Stimulated activated CD8-positive, alpha-beta memory T cell treated with anti-CD3 and anti-CD28 coated beads, Interleukin-12 subunit alpha, Interleukin-12 subunit beta, amount 100 ng/mL, for 4 hours (primary cell): ENCODE measurements at regions not wholly inside any gene's neighbourhood (a gene's known extent, or its start where the extent isn't known, plus 50 kb on each side); places are given as distances from the start of the nearest gene placed in this dataset.
"Not testable (repeated sequence)": the region's sequence is repeated elsewhere in the genome, so short reads cannot be mapped to it uniquely, and the experiment has no call there.

Source experiments
- DNase-seq: peaks from one replicate; pipeline ENCODE4 v3.0.0-alpha.2; 2020; ENCODE audit warnings: low read depth

DNA sequence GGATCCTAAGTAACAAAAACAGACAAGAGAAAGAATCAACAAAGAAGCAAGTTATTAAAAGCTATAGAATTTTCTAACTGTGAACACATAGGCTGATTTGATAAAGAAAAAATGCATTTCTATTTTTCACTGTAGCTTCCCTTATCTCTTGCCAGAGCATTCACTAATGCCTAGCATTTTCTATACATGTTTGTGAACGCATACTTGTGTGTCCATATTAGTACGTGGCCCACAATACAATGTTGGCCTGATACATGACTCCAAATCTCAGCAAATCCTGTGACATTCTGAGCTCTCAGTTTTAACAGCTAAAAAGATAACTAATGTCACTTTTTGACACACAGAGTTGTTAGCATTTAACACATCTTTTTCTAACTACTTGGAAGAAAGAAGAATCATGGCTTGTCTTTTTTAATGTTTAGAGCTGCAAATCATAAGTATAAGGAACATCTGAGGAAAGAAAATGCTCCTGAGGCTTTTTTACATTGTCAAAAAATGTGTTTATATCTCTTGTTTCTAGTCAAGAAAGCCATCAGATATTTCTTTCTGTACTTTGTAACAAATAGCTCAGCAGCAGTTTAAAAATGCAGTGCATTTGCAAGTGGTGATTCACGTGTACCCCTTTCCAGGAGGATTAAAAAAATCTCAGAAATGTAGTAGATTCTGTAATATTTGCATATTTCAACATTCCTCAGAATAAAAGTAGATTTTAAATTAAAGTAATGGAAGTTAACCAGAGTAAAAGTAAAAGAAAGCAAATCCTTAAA is 1646.8 kb upstream of the TMEFF2 start:
- DNase-seq, result no peak

DNA sequence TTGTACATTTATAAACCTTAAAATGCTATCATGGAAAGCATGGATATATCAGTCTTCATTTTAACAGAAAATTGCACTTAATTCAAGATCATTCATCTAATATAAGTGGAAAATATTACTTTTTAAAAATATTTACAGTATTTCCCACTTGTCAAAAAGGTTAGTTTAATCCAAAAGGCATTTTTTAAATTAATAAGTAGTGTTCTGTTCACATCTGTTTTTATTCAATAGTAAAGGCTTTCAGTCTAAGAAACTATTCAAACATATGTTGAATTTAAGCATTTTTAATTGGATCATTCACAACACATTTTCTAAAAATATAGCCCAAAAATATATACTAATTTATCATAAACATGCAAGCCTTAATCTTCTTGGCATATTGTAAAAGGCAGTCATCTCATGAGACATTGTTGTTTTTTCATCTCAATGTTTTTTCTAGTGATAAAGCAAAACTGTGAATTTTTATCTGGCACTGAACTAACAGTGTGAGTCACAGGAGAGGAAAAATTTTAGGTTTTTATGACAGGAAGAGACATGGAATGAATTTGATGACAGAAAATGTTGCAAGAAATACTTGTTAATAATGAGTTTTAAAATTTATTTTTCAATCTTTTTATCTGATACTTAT is 1642.5 kb upstream of the TMEFF2 start:
- DNase-seq, result no peak

DNA sequence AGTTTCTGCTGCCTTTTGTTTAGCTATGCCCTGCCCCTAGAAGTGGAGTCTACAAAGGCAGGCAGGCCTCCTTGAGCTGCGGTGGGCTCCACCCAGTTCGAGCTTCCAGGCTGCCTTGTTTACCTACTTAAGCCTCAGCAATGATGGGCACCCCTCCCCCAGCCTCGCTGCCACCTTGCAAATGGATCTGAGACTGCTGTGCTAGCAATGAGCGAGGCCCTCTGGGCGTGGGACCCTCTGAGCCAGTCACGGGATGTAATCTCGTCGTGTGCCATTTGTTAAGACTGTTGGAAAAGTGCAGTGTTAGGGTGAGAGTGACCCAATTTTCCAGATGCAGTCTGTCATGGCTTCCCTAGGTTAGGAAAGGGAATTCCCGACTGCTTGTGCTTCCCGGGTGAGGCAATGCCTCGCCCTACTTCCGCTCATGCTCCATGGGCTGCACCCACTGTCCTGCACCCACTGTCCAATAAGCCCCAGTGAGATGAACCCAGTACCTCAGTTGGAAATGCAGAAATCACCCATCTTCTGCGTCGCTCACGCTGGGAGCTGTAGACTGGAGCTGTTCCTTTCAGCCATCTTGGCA is 1641.8 kb upstream of the TMEFF2 start:
- DNase-seq, result not testable (repeated sequence)

DNA sequence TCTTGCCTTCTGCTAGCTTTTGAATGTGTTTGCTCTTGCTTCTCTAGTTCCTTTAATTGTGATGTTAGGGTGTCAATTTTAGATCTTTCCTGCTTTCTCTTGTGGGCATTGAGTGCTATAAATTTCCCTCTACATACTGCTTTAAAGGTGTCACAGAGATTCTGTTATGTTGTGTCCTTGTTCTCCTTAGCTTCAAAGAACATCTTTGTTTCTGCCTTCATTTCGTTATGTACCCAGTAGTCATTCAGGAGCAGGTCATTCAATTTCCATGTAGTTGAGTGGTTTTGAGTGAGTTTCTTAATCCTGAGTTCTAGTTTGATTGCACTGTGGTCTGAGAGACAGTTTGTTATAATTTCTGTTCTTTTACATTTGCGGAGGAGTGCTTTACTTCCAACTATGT is 1639.2 kb upstream of the TMEFF2 start:
- not testable (repeated sequence) for DNase-seq

DNA sequence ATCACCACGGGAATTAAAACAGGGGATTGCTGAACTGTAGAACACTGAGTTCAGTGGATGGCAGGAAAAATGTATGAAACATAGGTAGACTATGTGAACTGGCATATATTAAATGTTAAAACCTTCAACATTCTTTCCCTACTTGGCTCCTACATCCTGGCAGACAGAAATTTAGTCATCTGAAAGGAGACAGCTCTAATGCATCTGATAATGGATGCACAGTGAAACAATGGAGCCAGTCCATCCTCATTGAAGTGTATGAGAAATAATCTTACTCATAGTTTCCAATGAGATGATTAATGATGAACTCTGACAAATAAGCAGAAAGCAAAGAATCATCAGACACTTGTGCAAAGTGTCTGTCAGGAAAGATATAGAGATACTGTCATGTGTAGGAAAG is 1629.7 kb upstream of the TMEFF2 start:
- DNase-seq, result no peak

DNA sequence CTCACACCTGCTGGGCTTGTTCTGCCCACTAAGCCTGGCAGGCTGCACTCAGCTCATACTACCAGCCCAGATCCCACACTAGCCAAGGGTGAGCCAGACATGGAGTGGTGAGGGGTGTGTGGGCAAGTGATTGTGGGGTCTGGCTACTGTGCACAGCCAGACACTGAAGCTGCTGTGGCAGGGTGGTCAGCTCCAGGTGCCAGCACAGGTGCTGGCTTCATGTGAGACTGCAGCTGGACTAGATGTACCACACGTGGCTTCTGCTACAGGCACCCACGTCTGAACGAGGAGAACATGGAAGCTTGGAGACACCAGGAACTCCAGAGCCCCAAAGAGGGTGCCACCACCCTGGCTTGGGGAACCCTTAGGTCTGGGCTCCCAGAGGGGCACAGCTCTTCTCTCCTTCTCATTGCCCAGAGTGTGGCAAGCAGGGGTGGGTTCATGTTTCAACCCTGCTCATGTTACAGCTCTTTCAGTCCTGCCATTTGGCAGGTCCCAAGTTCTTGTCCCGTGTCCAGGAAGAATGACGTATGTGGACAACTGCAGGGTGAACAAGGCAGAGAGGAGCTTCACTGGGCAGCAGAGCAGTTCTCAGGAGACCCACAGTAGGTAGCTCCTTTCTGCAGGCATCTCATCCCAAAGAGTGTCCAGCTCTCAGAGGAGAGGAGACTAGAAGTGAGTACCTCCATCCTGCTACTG is 1624.2 kb upstream of the TMEFF2 start:
- DNase-seq, result no peak

DNA sequence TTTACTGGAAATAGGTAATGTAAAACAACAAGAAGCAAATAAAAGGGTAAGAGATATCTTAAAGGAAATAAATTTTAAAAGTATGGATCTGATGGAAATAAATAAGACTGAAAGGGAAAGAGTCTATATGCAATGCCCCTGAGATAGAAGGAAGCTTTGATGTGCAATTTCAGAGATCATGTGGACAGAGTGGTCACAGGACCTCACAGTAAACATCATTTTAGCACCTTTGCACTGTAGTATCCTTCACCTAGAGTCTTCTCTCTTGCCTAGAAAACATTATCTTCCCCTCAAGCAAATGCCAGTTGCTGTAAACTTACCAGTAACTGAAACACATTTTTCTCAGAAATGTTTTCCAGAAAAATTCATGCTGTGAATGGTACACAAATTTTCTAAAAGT is 1621.3 kb upstream of the TMEFF2 start:
- DNase-seq, result no peak

DNA sequence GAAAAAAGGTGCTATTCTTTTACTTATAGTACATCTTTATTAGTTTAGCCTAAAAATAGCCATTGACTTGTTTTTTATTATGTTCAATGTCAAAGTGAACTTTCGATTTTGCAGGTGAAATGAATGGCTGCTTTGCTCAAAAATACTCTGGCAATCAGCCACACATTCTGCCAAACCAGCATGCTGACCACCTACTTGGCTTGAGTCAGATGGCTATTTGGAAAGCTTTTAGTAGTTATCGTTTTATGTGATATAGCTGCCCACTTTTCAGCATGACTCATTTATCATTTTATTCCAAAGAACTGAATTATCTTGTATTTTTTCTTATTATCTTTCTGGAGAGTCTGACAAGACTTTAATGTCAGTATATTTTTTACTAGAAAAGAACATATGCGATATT is 1615.8 kb upstream of the TMEFF2 start:
- no peak for DNase-seq

DNA sequence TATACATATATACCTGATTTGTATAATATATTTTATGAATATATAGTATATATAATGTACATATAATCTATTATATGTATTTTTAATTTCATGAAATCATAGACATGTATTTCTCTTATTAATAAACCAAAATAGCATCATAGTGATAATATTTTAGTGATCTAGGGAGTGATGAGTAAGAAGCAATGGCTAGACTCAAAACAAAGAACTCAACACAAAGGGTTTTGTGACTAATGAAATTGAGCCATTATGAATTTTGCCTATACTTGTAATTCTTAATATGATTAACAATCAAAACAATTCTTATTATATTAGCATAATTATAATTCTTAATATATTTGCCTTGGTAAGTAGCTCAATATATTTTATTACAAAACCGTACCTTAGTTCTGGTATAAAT is 1614.1 kb upstream of the TMEFF2 start:
- no peak for DNase-seq

DNA sequence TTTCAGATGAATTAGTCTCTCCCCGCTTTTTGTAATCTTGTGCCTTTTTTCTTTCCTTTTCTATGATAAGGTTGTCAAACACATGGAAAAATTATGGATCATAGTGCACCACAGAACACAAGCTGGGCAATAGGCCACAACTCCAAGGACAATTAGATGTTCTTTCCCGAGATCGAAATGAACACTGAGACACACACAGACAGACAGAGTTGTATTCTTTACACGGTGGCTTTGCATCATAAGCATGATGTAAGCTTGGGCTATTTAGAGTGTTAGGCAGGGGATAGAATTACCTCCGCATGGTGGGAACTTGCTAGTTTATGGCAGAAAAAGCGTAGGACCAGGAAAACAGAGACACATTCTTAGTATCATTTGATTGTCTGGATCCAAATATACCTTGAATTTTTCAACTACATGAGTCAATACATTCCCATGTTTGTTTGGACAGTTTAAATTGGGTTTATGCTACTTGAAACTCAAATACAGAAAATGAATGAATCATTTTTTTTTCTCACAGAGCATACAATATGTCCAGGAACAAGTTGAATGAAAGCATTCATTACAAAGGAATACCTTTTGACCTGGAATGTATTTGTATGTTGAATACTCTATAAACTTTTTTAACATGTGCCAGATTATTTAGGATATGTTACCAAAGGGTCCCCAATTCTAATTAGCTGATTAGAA is 1611.5 kb upstream of the TMEFF2 start:
- no peak for DNase-seq

DNA sequence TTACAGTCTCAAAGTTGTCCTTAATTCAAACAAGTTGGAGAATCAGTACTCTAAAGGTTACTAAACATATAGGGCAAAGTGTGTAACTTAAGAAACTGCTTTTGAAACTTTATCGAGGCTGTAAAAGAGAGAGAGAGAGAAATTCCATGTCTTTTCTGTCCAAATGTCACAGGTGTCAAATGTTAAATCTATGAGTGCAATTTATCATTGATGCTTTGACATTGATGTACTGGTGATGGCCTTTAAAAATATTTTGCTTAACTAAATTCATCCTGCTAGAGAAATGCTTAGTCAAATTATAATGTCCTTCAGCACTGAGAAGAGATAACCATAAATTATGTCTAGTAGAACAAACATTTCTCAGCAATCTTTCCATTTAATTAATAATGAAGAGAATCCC is 1602.1 kb upstream of the TMEFF2 start:
- no peak for DNase-seq

DNA sequence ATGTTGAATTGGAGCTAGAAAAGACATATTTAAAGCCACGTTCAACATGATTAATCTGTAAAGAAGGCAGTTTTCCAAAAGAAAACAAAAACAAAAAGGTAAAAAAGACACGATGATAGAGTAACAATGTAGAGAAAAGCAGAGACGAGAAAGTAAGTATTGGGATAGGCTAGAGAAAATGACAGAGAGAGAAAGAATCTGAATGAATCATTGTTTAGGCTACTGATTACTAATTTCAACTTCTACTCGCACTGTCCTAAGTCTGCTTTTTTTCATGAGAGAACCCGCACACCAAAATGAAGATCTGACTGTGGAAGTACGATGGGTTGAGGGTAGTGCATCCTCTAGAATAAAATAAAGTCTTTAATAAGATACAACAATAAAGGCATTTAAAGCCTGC is 1599.2 kb upstream of the TMEFF2 start:
- no peak for DNase-seq

DNA sequence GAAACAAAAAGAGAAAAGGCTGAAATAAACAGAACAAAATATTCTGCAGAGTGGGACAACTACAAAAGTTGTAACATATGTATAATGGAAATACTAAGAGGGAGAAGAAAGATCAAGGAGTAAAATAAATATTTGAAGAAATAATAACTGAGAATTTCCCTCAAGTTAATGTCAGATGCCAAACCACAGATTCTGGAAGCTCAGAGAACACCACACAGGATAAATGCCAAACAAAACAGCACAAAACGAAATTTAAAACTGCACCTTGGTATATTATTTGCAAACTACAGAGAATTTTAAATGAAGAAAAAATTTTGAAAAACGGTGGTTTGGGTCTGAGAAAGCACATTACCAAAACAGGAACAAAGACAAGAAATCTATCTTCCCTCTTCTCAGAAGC is 1588.9 kb upstream of the TMEFF2 start:
- no peak for DNase-seq

DNA sequence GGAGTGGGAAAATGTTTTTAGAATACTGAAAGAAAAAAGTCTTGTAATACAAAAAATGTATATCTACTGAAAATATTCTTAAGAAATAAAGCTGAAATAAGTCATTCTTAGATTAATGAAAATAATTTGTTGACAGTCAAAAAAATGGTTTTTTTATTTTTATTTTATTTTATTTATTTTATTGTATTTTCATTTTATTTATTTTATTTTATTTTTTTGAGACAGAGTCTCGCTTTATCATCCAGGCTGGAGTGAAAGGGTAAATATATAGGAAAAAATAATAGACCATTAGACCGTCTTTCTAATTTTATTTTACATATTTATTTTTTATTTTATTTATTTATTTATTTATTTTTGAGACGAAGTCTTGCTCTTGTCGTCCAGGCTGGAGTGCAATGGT is 1583.6 kb upstream of the TMEFF2 start:
- no peak for DNase-seq

DNA sequence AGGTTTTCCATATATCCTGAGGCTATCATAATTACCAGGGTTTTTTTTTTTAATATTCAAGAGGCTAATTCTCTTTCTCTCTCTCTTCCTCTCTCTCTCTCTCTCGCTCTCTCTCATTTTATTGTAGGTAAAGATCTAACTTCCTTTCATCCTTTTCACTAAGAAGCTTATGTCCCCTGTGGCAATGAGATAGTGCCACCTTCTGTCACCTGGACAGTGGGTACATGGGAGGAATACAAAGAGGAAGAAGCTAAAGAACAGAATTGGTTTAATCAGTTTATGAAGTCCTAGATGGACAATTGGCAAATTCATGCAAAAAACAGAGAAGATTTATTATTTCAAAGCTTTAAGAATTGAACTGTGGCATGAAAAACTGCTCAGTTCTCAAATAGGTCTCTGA is 1582.3 kb upstream of the TMEFF2 start:
- DNase-seq, result no peak

DNA sequence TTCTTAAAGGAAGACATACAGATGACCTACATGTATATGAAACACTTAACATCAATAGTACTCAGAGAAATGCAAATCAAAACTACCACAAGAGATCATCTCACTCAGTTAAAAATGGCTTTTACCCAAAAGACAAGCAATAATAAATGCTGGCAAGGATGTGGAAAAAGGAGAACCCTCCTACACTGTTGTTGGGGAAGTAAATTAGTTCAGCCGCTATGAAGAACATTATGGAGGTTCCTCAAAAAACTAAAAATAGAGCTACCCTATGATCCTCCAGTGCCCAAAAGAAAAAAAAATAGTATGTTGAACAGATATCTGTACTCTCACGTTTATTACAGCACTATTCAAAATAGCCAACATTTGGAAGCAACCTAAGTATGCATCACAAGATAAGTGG is 1579.4 kb upstream of the TMEFF2 start:
- no peak for DNase-seq

DNA sequence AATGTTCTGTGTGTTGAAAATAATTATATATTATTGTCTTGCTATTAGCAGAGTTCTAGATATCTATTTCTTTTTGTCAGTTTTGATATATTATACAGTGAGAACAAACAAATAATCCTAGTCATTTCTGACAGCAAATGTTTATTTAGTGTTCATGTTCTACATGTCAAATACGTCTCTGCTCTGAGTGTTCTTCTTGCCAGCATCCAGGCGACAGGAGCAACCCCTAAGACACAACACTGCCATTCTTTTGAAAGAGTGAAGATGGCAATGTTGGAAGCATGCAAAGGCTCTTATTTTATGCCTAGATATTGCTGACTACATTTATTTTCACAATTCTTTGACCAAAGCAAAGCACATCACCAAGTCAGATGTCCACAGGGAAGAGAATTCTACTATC is 1556.6 kb upstream of the TMEFF2 start:
- DNase-seq, result no peak

DNA sequence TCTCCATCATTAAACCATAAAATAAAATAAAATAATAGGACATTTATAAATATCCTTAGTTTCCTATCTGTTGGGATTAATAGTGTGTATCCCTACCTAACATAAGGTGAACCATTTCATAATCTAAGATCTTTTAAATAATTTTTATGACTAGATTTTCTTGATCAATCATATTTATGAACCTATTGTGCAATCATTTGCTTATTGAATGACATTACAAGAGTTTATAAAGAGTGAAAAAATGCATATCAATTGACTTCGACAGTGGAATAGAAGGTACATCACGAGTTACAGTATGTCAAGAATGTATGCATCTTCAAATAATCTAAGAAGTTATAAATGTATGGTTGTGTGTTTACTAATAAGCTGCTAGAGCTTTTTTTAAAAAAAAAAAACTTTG is 1554.8 kb upstream of the TMEFF2 start:
- no peak for DNase-seq

DNA sequence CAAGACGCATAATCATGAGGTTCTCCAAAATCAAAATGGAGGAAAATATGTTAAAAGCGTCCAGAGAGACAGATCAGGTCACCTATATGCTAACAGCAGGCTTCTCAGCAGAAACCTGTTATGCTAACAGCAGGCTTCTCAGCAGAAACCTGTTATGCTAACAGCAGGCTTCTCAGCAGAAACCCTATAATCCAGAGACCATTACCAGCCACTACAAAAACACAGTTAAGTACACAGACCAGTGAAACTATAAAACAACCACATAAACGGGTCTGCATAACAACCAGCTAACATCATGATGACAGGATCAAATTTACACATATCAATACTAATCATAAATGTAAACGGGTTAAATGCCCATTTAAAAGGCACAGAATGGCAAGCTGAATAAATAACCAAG is 1548.4 kb upstream of the TMEFF2 start:
- DNase-seq, result no peak

DNA sequence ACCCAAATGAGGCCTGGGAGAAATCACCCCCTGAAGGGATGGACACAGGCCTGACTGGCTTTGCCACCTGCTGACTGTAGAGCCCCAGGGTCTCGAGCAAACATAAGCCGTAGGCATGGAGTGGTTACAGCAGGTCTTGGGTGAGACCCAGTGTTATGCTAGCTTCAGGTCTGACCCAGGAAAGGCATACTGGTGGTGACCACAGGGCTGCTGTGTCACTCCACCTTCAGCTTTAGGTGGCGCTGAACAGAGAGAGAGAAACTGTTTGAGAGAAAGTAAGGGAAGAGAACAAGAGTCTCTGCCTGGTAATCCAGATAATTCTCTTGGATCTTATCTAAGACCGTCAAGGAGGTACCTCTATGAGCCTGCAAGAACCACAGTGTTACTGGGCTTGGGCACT is 1544.2 kb upstream of the TMEFF2 start:
- DNase-seq, result no peak

DNA sequence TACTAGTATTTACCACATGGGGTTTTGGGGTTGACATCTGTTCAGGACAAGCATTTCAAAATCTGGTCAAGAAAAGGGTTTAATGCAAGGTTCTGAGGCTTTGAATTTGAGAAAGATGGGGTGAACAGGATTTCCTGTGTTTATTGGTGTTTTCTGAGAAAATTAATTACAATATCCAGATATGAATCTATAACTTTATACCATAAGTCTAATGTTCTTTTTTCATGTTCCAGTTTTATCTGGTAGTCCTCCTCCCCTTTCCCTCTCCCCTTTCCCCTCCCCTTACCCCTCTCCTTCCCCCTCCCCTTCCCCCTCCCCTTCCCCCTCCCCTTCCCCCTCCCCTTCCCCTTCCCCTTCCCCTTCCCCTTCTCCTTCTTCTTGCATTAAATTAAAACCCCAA is 1518.2 kb upstream of the TMEFF2 start:
- DNase-seq, result no peak

DNA sequence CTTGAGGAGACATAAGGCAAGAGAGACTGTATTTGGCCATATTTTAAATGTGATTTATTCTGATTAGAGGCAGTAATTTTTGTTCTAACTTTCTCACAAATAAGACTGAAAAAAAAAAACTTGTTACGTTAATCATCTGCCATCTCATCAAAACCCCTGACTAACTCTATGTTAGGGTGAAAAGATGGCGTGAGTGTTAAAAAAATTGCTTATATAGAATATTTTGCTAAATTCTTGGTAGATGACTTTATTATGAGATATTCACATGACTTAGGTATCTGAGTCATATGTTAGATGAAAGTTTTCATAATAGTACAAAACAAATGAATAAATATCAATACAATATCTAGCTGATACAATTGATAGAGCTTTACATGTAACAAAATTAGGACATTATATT is 1508.7 kb upstream of the TMEFF2 start:
- no peak for DNase-seq

DNA sequence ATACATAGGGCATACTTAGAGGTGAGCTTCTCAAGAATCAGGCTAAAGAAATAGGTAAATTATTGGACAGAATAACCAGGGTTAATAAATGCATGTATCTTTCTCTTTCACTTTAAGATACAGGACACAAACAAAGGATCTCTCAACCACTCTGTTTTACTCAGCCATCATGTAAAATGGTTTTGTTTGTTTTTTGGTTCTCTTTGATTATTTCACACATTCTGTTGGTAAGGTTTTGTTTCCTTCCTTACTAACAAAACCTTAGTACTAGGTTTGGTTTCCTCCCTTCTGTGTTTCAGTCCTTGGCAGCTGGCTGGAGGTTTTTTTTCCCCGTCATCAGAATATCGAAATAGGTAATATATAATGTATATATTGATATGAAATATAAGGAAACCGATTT is 1506.8 kb upstream of the TMEFF2 start:
- DNase-seq, result no peak
